ENCODE measurements at regions not wholly inside any gene's neighbourhood (a gene's known extent, or its start where the extent isn't known, plus 50 kb on each side); places are given as distances from the start of the nearest gene placed in this dataset.

GRCh38 chr15:98321896-98322295 is 326.4 kb upstream of the IGF1R start:
- TF ChIP-seq ESRRA (IDR thresholded peaks at IDR 0.05; ENCODE audit: borderline replicate concordance, low read length) (no peak), GATA3 (IDR thresholded peaks at IDR 0.05; ENCODE audit: borderline replicate concordance) (no peak), HMGXB4 (CRISPR knock-in tag; IDR thresholded peaks at IDR 0.05; ENCODE audit: borderline replicate concordance) (no peak), HOXA7 (CRISPR knock-in tag; IDR thresholded peaks at IDR 0.05) (no peak), SMC3 (IDR thresholded peaks at IDR 0.05) (no peak), RAD21 (conservative IDR thresholded peaks at IDR 0.05 in 1 of 2, IDR thresholded peaks at IDR 0.05 in 1 of 2) (no peak), RNF2 (IDR thresholded peaks at IDR 0.05; ENCODE audit: borderline replicate concordance, low read depth) (no peak), BHLHE40 (IDR thresholded peaks at IDR 0.05; ENCODE audit: low read depth, low read length) (no peak), ZFP36 (IDR thresholded peaks at IDR 0.05; ENCODE audit: borderline replicate concordance, partially characterized antibody) (no peak), BCL3 (IDR thresholded peaks at IDR 0.05) (no peak), RCOR1 (IDR thresholded peaks at IDR 0.05; ENCODE audit: low read depth, low read length) (no peak), E2F6 (IDR thresholded peaks at IDR 0.05; ENCODE audit: borderline replicate concordance, low read depth) (no peak), FOSB (CRISPR knock-in tag; IDR thresholded peaks at IDR 0.05) (no peak), REST (IDR thresholded peaks at IDR 0.05) (no peak), PHF8 (IDR thresholded peaks at IDR 0.05; ENCODE audit: borderline replicate concordance, low read depth) (no peak), HOXB5 (CRISPR knock-in tag; IDR thresholded peaks at IDR 0.05) (no peak), EHMT2 (IDR thresholded peaks at IDR 0.05; ENCODE audit: low read depth) (no peak), HEYL (CRISPR knock-in tag; IDR thresholded peaks at IDR 0.05) (no peak), ELK1 (IDR thresholded peaks at IDR 0.05; ENCODE audit: low read depth, low read length) (no peak)
- Histone ChIP-seq H3K4me2 (no peak overlapping the region), H3K4me3 (no peak overlapping the region), H3K4me1 (no peaks in the 10 kb centered on the region), H3K9me3 (peaks cover 5% of the 10 kb centered on the region; the same call in 1 of the 3 replicates), H3K27ac (no peak overlapping the region)
- FAIRE-seq (no peak), DNase-seq (ENCODE audit: low read depth in 1 of 2, low spot score in 1 of 2) (no peak), ATAC-seq (no peak)
- CTCF ChIA-PET: interaction anchor here (0.8 to 2.8 kb wide), 5 partner anchors 10 to 107 kb away, joined by 3 to 15 read pairs (median 4); no protein-coding TSS in a partner anchor
- POLR2A ChIA-PET: no interaction called here
- WGBS (ENCODE audit: missing lambda C conversion rate): 2% methylated on average over 5 of the region's 5 CpGs

Measured in A549 (cell line).